Astrocyte of the cerebellum (primary cell): ENCODE measurements at regions not wholly inside any gene's neighbourhood (a gene's known extent, or its start where the extent isn't known, plus 50 kb on each side); places are given as distances from the start of the nearest gene placed in this dataset.

ENCODE experiments used
- DNase-seq: peaks from one replicate; pipeline ENCODE4 v3.0.0-alpha.2; 2011; ENCODE audit warnings: low read depth
- H3K4me3 ChIP-seq: 2 replicates; pipeline ENCODE4 v1.5.1; 2011; ENCODE audit warnings: mild to moderate bottlenecking, low read depth, low read length, moderate library complexity
- in situ Hi-C: cut with HindIII; loops from 2 replicates; pipeline ENCODE4 v1.10.0; 2017; ENCODE audit warnings: low sequenced_read_pairs
- TF ChIP-seq, protein P1 (sequence below): IDR thresholded peaks from 2 replicates; pipeline ENCODE4 v1.5.1; 2012; ENCODE audit warnings: low read length, low read depth, moderate library complexity, mild to moderate bottlenecking; ENCODE audit errors: missing control alignments

DNA sequence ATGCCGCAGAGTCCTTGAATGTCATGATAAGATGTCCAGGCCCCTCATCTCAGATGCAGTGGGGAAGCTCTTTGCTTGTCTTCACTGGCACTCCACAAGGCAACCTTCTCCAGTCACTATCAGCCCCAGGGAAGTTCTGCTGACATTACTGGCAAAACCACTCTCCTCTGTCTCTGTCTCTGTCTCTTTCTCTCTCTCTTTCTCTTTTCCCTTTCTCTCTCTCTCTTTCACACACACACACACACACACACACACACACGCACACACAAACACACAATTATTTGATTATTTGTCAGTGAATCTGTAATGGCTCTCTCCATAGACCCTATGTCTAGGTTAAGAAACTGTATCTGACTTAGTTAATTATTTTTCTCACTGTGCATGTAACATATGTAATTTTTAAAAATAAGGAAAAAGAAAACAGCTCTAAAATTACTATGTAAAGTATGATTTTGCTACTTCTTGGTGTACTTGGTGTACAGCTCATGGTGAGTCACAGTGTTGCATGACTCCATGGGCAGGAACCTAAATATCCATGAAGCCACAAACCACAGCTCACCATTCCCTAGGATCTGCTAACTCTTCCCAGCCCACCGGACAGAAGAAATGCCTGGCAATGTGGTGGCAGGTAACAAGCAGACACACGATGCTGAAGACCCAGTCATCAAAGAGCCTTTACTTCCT, 594.9 kb upstream of the ID2 start:
- H3K4me3 ChIP-seq, result no peak overlapping the region
- DNase-seq, result peak; percentile 97
- in situ Hi-C loops, result no loop called here
- TF ChIP-seq, protein P1, sequence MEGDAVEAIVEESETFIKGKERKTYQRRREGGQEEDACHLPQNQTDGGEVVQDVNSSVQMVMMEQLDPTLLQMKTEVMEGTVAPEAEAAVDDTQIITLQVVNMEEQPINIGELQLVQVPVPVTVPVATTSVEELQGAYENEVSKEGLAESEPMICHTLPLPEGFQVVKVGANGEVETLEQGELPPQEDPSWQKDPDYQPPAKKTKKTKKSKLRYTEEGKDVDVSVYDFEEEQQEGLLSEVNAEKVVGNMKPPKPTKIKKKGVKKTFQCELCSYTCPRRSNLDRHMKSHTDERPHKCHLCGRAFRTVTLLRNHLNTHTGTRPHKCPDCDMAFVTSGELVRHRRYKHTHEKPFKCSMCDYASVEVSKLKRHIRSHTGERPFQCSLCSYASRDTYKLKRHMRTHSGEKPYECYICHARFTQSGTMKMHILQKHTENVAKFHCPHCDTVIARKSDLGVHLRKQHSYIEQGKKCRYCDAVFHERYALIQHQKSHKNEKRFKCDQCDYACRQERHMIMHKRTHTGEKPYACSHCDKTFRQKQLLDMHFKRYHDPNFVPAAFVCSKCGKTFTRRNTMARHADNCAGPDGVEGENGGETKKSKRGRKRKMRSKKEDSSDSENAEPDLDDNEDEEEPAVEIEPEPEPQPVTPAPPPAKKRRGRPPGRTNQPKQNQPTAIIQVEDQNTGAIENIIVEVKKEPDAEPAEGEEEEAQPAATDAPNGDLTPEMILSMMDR, result no peak

DNA sequence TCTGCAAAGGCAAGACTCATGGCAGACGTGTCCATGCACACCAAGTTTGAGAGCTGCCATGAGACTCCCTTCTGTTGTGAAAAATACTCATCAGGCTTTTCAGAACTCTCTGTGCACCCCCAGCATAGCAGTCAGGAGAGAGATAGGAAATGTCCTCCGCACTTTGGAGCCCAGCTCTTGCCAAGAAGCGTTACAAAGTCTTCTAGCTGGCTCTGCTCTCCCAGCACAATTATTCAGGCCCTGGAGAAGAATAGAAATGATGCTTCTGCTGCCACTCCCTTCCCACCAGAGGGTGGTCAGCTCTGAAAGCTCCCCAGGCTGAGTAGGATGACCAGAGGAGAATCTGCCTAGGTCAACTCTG, 594.4 kb upstream of the ID2 start:
- no peak overlapping the region for H3K4me3 ChIP-seq
- in situ Hi-C loops, result no loop called here
- TF ChIP-seq, protein P1, result no peak
- no peak for DNase-seq

DNA sequence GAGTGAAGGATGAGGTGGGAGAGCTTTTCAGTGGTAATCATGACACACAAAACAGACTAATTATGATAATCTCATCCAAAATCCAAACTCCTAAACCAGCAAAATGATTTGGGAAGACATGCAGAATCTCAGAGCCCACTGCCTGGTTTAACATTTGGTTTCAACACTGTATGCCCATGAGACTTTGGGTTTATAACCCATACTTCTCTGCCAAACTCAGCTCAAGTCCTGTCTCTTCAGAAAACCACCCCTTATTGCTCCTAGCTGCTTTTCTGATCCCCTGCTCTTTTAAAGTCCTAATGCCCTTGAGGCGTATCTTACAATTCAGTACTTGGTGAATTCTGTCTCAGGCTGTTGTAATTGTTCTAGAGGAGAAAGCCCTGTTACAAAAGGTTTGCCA, 593.0 kb upstream of the ID2 start:
- TF ChIP-seq, protein P1, result no peak
- no peak overlapping the region for H3K4me3 ChIP-seq
- in situ Hi-C loops, result no loop called here
- no peak for DNase-seq

DNA sequence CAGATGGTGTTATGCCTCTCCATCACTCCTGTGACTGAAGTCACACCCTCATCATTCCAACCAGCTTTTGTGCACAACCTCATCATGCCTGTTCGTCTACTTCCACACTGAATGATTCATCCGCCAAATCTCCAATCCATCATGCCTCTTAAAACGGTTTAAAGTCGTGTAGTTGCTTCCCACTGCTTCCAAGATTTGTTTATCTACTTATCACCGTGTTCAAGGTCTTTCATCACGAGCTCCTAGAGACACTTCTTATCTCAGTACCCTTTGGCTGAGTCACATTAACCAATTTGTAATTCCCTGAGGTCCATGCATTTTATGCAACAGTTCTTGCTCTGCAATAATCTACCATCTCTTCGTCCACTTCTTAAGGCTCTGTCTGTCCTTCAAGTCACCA, 592.3 kb upstream of the ID2 start:
- no peak overlapping the region for H3K4me3 ChIP-seq
- in situ Hi-C loops, result no loop called here
- TF ChIP-seq, protein P1, result no peak
- DNase-seq, result no peak

DNA sequence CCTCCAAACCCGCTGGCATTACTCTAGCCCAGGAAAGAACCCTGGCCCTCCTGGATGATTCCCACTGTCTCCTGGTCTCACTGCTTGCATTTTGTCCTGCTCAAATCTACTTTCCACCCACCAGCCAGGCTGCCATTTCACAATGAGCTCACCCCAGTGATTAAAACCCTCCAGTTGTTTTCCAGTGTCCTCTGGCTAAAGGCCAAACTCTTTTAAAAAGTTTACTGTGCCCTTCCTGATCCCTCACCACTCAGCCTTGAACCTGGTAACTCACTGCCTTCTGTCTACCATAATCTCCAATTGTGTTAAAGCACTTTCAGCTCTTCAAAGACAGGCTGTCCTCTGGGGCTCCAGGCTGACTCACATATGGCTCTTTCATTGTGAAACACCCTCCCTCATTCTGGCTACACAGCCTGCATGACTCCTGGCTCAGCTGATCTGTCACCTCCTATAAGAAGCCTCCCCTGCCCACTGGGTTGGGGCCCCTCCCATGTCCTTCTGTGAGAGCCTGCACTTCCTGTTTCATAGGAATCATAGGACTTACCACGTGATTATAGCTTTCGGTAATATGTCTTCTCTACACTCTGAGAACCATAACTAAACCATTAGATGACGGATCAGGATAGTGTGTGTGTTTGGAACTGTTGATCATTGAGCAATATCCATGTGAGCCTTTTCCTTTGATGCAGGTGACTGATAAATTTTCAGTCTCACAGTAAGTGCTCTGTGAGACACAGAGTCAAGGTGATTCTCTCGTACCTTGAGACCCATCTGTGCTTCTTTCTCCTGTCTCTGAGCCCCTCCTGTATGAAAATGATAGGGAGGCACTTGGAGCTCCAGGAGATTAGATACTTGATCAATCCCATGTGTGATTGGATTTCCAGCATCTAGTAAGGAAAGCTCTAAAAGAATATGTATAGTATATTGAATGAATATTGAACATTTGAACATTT, 590.8 kb upstream of the ID2 start:
- TF ChIP-seq, protein P1, result no peak
- in situ Hi-C loops, result no loop called here
- DNase-seq, result peak; percentile 22
- H3K4me3 ChIP-seq, result no peak overlapping the region

DNA sequence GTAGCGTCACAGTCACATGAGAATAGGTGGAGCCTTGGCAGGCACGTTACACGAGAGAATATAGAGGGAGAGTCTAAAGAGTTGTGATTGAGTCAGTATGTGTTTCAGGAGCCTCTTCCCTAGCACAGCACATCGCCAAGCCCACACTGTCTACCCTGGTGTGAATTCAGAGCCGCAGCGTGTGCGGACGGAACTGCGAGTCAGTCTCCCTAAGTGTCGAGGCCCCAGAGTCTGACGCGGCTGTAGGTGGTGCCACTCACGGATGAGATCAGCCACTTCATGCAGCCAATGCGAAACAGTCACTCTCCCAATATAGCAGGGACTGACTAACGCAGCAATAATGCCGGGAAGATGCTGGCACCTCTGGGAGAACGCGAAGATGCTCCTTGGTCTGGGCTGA, 587.3 kb upstream of the ID2 start:
- no peak overlapping the region for H3K4me3 ChIP-seq
- in situ Hi-C loops, result no loop called here
- TF ChIP-seq, protein P1, result no peak
- no peak for DNase-seq
